Urothelium cell line (cell line): ENCODE measurements at regions not wholly inside any gene's neighbourhood (a gene's known extent, or its start where the extent isn't known, plus 50 kb on each side); places are given as distances from the start of the nearest gene placed in this dataset.

Experiments
- DNase-seq: peaks from one replicate; pipeline ENCODE4 v3.0.0; 2011; ENCODE audit warnings: low spot score, mixed read lengths
- FAIRE-seq: peaks from 2 replicates; lab custom pipeline; 2011; peaks lifted over from hg19 to GRCh38; lab: Jason Lieb, UNC

- DNase-seq (no peak), FAIRE-seq (no peak)
These were observed 435.2 kb upstream of the MANEA start for GRCh38 chr6:95142101-95142500.

- no peak for DNase-seq
- FAIRE-seq: no peak
These were observed 434.5 kb upstream of the MANEA start for GRCh38 chr6:95142661-95143335.

GRCh38 chr6:95143408-95144180, 433.7 kb upstream of the MANEA start:
- FAIRE-seq (no peak), DNase-seq (no peak)

GRCh38 chr6:95145457-95145856, 431.9 kb upstream of the MANEA start:
- no peak for FAIRE-seq

GRCh38 chr6:95159557-95159956, 417.8 kb upstream of the MANEA start:
- no peak for DNase-seq
- no peak for FAIRE-seq

More at GRCh38 chr6:95145457-95145856, 431.9 kb upstream of the MANEA start:
- DNase-seq: no peak

GRCh38 chr6:95169775-95170174, 407.6 kb upstream of the MANEA start:
- DNase-seq: no peak
- no peak for FAIRE-seq

GRCh38 chr6:95175927-95176675, 401.2 kb upstream of the MANEA start:
- no peak for DNase-seq
- FAIRE-seq: no peak

GRCh38 chr6:95185874-95186273, 391.5 kb upstream of the MANEA start:
- DNase-seq: no peak
- no peak for FAIRE-seq

GRCh38 chr6:95186710-95187109, 390.6 kb upstream of the MANEA start:
- no peak for FAIRE-seq
- no peak for DNase-seq

- FAIRE-seq (no peak), DNase-seq (no peak)
These were observed 379.7 kb upstream of the MANEA start for GRCh38 chr6:95197590-95197989.

GRCh38 chr6:95203153-95203754, 374.1 kb upstream of the MANEA start:
- DNase-seq: peak; percentile 1
- FAIRE-seq: no peak

GRCh38 chr6:95204178-95204577, 373.2 kb upstream of the MANEA start:
- DNase-seq: no peak
- FAIRE-seq: no peak

- DNase-seq (no peak), FAIRE-seq (no peak)
These were observed 368.7 kb upstream of the MANEA start for GRCh38 chr6:95208621-95209020.

- DNase-seq: no peak
These were observed 368.3 kb upstream of the MANEA start for GRCh38 chr6:95209074-95209473.

GRCh38 chr6:95216555-95216954, 360.8 kb upstream of the MANEA start:
- no peak for FAIRE-seq
- DNase-seq: no peak

More at GRCh38 chr6:95209074-95209473, 368.3 kb upstream of the MANEA start:
- no peak for FAIRE-seq

GRCh38 chr6:95227351-95227750, 350.0 kb upstream of the MANEA start:
- DNase-seq (no peak), FAIRE-seq (no peak)

GRCh38 chr6:95228636-95229035, 348.7 kb upstream of the MANEA start:
- DNase-seq (no peak), FAIRE-seq (no peak)

GRCh38 chr6:95230071-95230740, 347.1 kb upstream of the MANEA start:
- FAIRE-seq: no peak

GRCh38 chr6:95231416-95231815, 345.9 kb upstream of the MANEA start:
- no peak for DNase-seq

More at GRCh38 chr6:95230071-95230740, 347.1 kb upstream of the MANEA start:
- no peak for DNase-seq

GRCh38 chr6:95232446-95232845, 344.9 kb upstream of the MANEA start:
- DNase-seq (no peak), FAIRE-seq (no peak)

More at GRCh38 chr6:95231416-95231815, 345.9 kb upstream of the MANEA start:
- no peak for FAIRE-seq

- FAIRE-seq (no peak), DNase-seq (no peak)
These were observed 343.5 kb upstream of the MANEA start for GRCh38 chr6:95233879-95234278.
